GM23338 (cell line): ENCODE measurements at regions not wholly inside any gene's neighbourhood (a gene's known extent, or its start where the extent isn't known, plus 50 kb on each side); places are given as distances from the start of the nearest gene placed in this dataset.

Source experiments
- ATAC-seq: fragments of 200-7000 bp; cut with Tn5 transposase; 3 replicates; pipeline ENCODE4 v1.9.1; 2020
- DNase-seq: peaks from one replicate; pipeline ENCODE4 v3.0.0-alpha.2; 2015; ENCODE audit warnings: low spot score
- H2AFZ ChIP-seq: fragments of 200-600 bp; sonication (generic); 2 replicates; pipeline ENCODE4 v1.8.0; 2016; ENCODE audit warnings: antibody characterized with exemption, mild to moderate bottlenecking, moderate library complexity
- H3F3A ChIP-seq: fragments of 200-600 bp; sonication (generic); replicated peaks from 2 replicates; pipeline ENCODE4 v1.8.0; 2017; ENCODE audit warnings: antibody characterized with exemption, mixed run types, low read depth
- H3K27ac ChIP-seq: fragments of 200-600 bp; sonication (generic); 2 replicates; pipeline ENCODE4 v1.6.1; 2016; ENCODE audit warnings: low read depth
- H3K27me3 ChIP-seq: fragments of 200-600 bp; sonication (generic); 2 replicates; pipeline ENCODE4 v1.8.0; 2016; ENCODE audit warnings: mild to moderate bottlenecking, mixed run types, moderate library complexity; ENCODE audit not compliant: insufficient read depth
- H3K36me3 ChIP-seq: fragments of 200-600 bp; sonication (generic); 2 replicates; pipeline ENCODE4 v1.8.0; 2016; ENCODE audit warnings: mild to moderate bottlenecking; ENCODE audit not compliant: insufficient read depth
- H3K4me1 ChIP-seq: fragments of 200-600 bp; sonication (generic); 2 replicates; pipeline ENCODE4 v1.8.0; 2016; ENCODE audit warnings: mild to moderate bottlenecking, moderate library complexity; ENCODE audit not compliant: insufficient read depth
- H3K4me2 ChIP-seq: fragments of 200-600 bp; sonication (generic); 2 replicates; pipeline ENCODE4 v1.7.1; 2017; ENCODE audit warnings: mixed run types
- H3K4me3 ChIP-seq: fragments of 200-600 bp; sonication (generic); 2 replicates; pipeline ENCODE4 v1.6.1; 2016; ENCODE audit warnings: mixed run types
- H3K79me2 ChIP-seq: fragments of 200-600 bp; sonication (generic); replicated peaks from 2 replicates; pipeline ENCODE4 v1.8.0; 2017; ENCODE audit warnings: mild to moderate bottlenecking; ENCODE audit not compliant: insufficient read depth
- H3K9me2 ChIP-seq: fragments of 200-600 bp; sonication (generic); 2 replicates; pipeline ENCODE4 v1.8.0; 2017; ENCODE audit not compliant: insufficient read depth
- H4K20me1 ChIP-seq: fragments of 200-600 bp; sonication (generic); replicated peaks from 2 replicates; pipeline ENCODE4 v1.8.0; 2017; ENCODE audit warnings: mild to moderate bottlenecking; ENCODE audit not compliant: insufficient read depth
- H3K27ac Mint-ChIP-seq: 2 replicates; pipeline ENCODE4 v1.8.0; 2020; ENCODE audit warnings: inconsistent platforms, mild to moderate bottlenecking, moderate library complexity, mixed read lengths
- H3K27me3 Mint-ChIP-seq: 3 replicates; pipeline ENCODE4 v1.8.0; 2022; ENCODE audit warnings: low read depth, mild to moderate bottlenecking, moderate library complexity, mixed read lengths, inconsistent platforms; ENCODE audit not compliant: insufficient read depth, poor library complexity
- H3K36me3 Mint-ChIP-seq: 3 replicates; pipeline ENCODE4 v1.8.0; 2021; ENCODE audit warnings: low read depth, mild to moderate bottlenecking, inconsistent platforms, moderate library complexity, mixed read lengths
- H3K4me1 Mint-ChIP-seq: 3 replicates; pipeline ENCODE4 v1.8.0; 2020; ENCODE audit warnings: mild to moderate bottlenecking, inconsistent platforms, mixed read lengths
- H3K4me3 Mint-ChIP-seq: 3 replicates; pipeline ENCODE4 v1.8.0; 2021; ENCODE audit warnings: moderate library complexity, mild to moderate bottlenecking, inconsistent platforms, mixed read lengths
- H3K9me3 Mint-ChIP-seq: 3 replicates; pipeline ENCODE4 v1.8.0; 2020; ENCODE audit warnings: moderate library complexity, mild to moderate bottlenecking, inconsistent platforms, mixed read lengths
- CREB1 ChIP-seq: fragments of 250-450 bp; sonication (Bioruptor Pico); IDR thresholded peaks from 2 replicates; pipeline ENCODE4 v1.5.0; 2020; ENCODE audit warnings: low read depth, mild to moderate bottlenecking, moderate library complexity
- EZH2 ChIP-seq: fragments of 200-600 bp; sonication (generic); IDR thresholded peaks from one replicate; pipeline ENCODE4 v1.8.0; 2017; ENCODE audit warnings: antibody characterized with exemption, mild to moderate bottlenecking, low read depth; ENCODE audit not compliant: unreplicated experiment
- EZH2phosphoT487 ChIP-seq: fragments of 200-600 bp; sonication (generic); IDR thresholded peaks from one replicate; pipeline ENCODE4 v1.8.1; 2018; ENCODE audit warnings: antibody characterized with exemption; ENCODE audit not compliant: unreplicated experiment
- NANOG ChIP-seq: IDR thresholded peaks from 2 replicates; pipeline ENCODE4 v1.6.1; 2016; ENCODE audit warnings: antibody characterized with exemption, borderline replicate concordance
- POLR2AphosphoS5 ChIP-seq: IDR thresholded peaks from 2 replicates; pipeline ENCODE4 v1.6.1; 2016; ENCODE audit warnings: antibody characterized with exemption, low read depth
- ZNF114 ChIP-seq: fragments of 250-450 bp; sonication (Bioruptor Pico); IDR thresholded peaks from 2 replicates; pipeline ENCODE4 v1.5.0; 2020; ENCODE audit warnings: mild to moderate bottlenecking, moderate library complexity
- ZNF331 ChIP-seq: fragments of 250-450 bp; sonication (Bioruptor Pico); IDR thresholded peaks from 2 replicates; pipeline ENCODE4 v1.5.0; 2020; ENCODE audit warnings: low read depth, mild to moderate bottlenecking, moderate library complexity
- TF ChIP-seq, protein P1 (sequence below): IDR thresholded peaks from 2 replicates; pipeline ENCODE4 v1.6.1; 2016; ENCODE audit warnings: antibody characterized with exemption
- TF ChIP-seq, protein P2 (sequence below): IDR thresholded peaks from one replicate; pipeline ENCODE4 v1.6.1; 2018; ENCODE audit warnings: antibody characterized with exemption; ENCODE audit not compliant: unreplicated experiment

DNA sequence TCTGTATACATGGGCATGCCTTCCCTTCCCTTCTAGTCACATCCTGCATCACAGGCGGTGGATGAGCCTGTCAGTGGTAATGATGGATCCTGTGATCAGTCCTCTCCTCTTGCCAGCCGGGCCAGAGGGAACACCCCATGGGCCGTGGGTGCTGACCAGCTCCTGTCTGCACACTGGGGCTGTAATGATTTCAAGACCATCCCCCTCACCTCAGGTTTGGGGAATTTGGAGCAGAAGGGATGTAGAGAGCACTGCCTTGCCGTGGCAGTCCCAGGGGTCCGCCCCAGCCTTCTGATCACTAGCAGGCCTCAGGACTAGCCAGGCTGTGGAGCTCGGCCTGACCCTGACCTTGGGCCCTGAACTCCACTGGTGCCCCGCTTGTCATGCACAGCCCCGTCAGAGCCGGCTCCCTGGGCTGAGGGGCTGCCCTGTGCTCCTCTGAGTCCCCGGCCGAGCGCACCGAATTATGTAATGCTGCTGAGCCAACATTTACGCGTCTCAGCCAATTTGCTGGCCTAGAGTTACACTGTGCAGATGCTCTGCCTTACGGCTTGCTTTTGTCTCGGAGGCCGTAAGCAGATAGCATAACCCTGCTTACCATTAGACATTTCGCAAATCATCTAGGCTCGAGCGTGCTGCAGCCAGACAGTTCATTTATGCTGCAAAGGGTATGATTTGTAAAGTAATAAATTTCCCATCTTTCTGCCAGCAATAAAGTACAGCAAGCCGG is 155.3 kb downstream of the MACROH2A1 start:
- no peaks in the 10 kb centered on the region for H3K36me3 ChIP-seq
- DNase-seq (no peak), ATAC-seq (no peak)
- Mint-ChIP-seq H3K36me3 (no peaks in the 10 kb centered on the region; the same call in 2 of the 3 replicates), H3K4me3 (no peak overlapping the region), H3K9me3 (no peaks in the 10 kb centered on the region), H3K4me1 (peaks cover 13% of the 10 kb centered on the region), H3K27ac (no peak overlapping the region), H3K27me3 (peaks cover 20% of the 10 kb centered on the region)
- no peak overlapping the region for H3K27ac ChIP-seq
- no peak overlapping the region for H3K4me2 ChIP-seq
- H2AFZ ChIP-seq = no peak overlapping the region
- TF ChIP-seq NANOG (no peak), POLR2AphosphoS5 (no peak), ZNF114 (no peak), EZH2 (no peak), CREB1 (CRISPR knock-in tag) (no peak)
- TF ChIP-seq, protein P1, sequence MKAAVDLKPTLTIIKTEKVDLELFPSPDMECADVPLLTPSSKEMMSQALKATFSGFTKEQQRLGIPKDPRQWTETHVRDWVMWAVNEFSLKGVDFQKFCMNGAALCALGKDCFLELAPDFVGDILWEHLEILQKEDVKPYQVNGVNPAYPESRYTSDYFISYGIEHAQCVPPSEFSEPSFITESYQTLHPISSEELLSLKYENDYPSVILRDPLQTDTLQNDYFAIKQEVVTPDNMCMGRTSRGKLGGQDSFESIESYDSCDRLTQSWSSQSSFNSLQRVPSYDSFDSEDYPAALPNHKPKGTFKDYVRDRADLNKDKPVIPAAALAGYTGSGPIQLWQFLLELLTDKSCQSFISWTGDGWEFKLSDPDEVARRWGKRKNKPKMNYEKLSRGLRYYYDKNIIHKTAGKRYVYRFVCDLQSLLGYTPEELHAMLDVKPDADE = no peak
- TF ChIP-seq, protein P2, sequence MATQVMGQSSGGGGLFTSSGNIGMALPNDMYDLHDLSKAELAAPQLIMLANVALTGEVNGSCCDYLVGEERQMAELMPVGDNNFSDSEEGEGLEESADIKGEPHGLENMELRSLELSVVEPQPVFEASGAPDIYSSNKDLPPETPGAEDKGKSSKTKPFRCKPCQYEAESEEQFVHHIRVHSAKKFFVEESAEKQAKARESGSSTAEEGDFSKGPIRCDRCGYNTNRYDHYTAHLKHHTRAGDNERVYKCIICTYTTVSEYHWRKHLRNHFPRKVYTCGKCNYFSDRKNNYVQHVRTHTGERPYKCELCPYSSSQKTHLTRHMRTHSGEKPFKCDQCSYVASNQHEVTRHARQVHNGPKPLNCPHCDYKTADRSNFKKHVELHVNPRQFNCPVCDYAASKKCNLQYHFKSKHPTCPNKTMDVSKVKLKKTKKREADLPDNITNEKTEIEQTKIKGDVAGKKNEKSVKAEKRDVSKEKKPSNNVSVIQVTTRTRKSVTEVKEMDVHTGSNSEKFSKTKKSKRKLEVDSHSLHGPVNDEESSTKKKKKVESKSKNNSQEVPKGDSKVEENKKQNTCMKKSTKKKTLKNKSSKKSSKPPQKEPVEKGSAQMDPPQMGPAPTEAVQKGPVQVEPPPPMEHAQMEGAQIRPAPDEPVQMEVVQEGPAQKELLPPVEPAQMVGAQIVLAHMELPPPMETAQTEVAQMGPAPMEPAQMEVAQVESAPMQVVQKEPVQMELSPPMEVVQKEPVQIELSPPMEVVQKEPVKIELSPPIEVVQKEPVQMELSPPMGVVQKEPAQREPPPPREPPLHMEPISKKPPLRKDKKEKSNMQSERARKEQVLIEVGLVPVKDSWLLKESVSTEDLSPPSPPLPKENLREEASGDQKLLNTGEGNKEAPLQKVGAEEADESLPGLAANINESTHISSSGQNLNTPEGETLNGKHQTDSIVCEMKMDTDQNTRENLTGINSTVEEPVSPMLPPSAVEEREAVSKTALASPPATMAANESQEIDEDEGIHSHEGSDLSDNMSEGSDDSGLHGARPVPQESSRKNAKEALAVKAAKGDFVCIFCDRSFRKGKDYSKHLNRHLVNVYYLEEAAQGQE = no peak
- no peak overlapping the region for H3K4me3 ChIP-seq
- no peaks in the 10 kb centered on the region; the same call in 1 of the 2 replicates for H3K4me1 ChIP-seq
- no peaks in the 10 kb centered on the region for H3K79me2 ChIP-seq
- H3F3A ChIP-seq = no peaks in the 10 kb centered on the region
- no peaks in the 10 kb centered on the region for H3K27me3 ChIP-seq
- no peaks in the 10 kb centered on the region for H3K9me2 ChIP-seq
- H4K20me1 ChIP-seq = no peaks in the 10 kb centered on the region

DNA sequence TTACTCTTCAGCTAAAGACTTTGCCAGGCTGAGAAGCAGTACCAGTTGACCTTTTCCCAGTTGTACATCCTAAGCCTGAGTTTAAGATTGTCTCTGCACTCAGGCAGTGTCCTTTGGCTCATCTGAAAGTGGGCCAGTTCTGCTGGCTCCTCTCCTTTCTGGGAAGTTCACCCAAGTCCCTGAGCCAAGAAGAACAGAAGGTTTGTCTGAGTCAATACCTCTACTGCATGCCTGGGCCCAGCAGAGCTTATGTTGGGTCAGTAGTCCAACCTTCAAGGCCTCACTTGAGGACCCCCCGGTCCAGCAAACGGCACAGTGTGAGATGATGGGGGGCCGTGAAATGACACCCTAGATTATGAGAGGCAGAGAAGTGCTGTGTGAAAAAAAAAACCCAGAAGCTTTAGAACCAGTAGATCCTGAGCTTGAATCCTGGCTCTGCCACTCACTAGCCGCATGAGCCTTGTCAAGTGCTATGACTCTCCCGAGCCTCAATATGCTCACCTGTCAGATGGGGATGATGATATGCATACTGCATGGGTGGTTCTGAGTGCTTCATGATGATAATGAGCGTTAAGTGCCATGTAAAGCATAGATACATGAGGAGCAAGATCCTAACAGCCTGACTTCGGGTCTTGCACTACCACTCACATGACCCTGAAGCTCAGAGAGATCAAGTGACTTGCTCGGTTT is 156.0 kb downstream of the MACROH2A1 start:
- no peaks in the 10 kb centered on the region for H3K36me3 ChIP-seq
- no peak overlapping the region for H3K4me3 ChIP-seq
- ATAC-seq = no peak
- H3K79me2 ChIP-seq = no peaks in the 10 kb centered on the region
- Mint-ChIP-seq H3K9me3 (no peaks in the 10 kb centered on the region), H3K27me3 (peaks cover 20% of the 10 kb centered on the region), H3K4me1 (peaks cover 13% of the 10 kb centered on the region), H3K4me3 (no peak overlapping the region), H3K36me3 (no peaks in the 10 kb centered on the region; the same call in 2 of the 3 replicates), H3K27ac (no peak overlapping the region)
- H3K9me2 ChIP-seq = no peaks in the 10 kb centered on the region
- H3K4me2 ChIP-seq = no peak overlapping the region
- H3K4me1 ChIP-seq = no peaks in the 10 kb centered on the region; the same call in 1 of the 2 replicates
- H3F3A ChIP-seq = no peaks in the 10 kb centered on the region
- no peaks in the 10 kb centered on the region for H4K20me1 ChIP-seq
- H3K27ac ChIP-seq = no peak overlapping the region
- no peak for DNase-seq
- no peaks in the 10 kb centered on the region for H3K27me3 ChIP-seq
- no peak overlapping the region for H2AFZ ChIP-seq
- TF ChIP-seq ZNF331 (CRISPR knock-in tag) (no peak), CREB1 (CRISPR knock-in tag) (no peak), EZH2phosphoT487 (no peak), ZNF114 (no peak)
- TF ChIP-seq, protein P2 = no peak
